Hepatocyte (in vitro differentiated cells): ENCODE measurements at regions not wholly inside any gene's neighbourhood (a gene's known extent, or its start where the extent isn't known, plus 50 kb on each side); places are given as distances from the start of the nearest gene placed in this dataset.

Experiments
- CTCF ChIP-seq: fragments of 200-600 bp; sonication (generic); IDR thresholded peaks from 2 replicates; pipeline ENCODE4 v1.5.1; 2016; ENCODE audit warnings: antibody characterized with exemption, mild to moderate bottlenecking; ENCODE audit not compliant: poor library complexity
- EZH2 ChIP-seq: fragments of 200-600 bp; sonication (generic); IDR thresholded peaks from 2 replicates; pipeline ENCODE4 v1.6.1; 2016; ENCODE audit warnings: antibody characterized with exemption, mild to moderate bottlenecking, borderline replicate concordance

- TF ChIP-seq EZH2 (no peak), CTCF (no peak)
Measured at GRCh38 chr15:39086641-39087040, 494.2 kb upstream of the THBS1 start.
